AG04450 (cell line): ENCODE measurements at regions not wholly inside any gene's neighbourhood (a gene's known extent, or its start where the extent isn't known, plus 50 kb on each side); places are given as distances from the start of the nearest gene placed in this dataset.

Source experiments
- CTCF ChIA-PET: fragments of 300-600, 350-600 bp; formaldehyde crosslinking; extraction: SDS; loops from one replicate; lab custom pipeline; 2022; ENCODE audit warnings: antibody characterized with exemption, inconsistent platforms; lab: Charles Lee
- POLR2A ChIA-PET: fragments of 350-600 bp; formaldehyde crosslinking; extraction: SDS; loops from one replicate; lab custom pipeline; 2021; ENCODE audit warnings: antibody characterized with exemption, inconsistent platforms; lab: Yijun Ruan, JAX
- DNase-seq: peaks from one replicate; pipeline ENCODE4 v3.0.0-alpha.2; 2011; ENCODE audit warnings: low read depth, low spot score
- H3K27ac ChIP-seq: one replicate; pipeline ENCODE4 v1.5.1; 2012; ENCODE audit warnings: low read depth, low read length, control low read depth
- H3K27me3 ChIP-seq: one replicate; pipeline ENCODE4 v1.6.0; 2012; ENCODE audit warnings: low read length; ENCODE audit not compliant: control insufficient read depth, insufficient read depth
- H3K4me3 ChIP-seq: 2 replicates; pipeline ENCODE4 v1.5.1; 2011; ENCODE audit warnings: mild to moderate bottlenecking, low read depth, low read length, control low read depth
- H3K9me3 ChIP-seq: 2 replicates; pipeline ENCODE4 v1.5.1; 2012; ENCODE audit warnings: low read length; ENCODE audit not compliant: control insufficient read depth, insufficient read depth
- CTCF ChIP-seq: IDR thresholded peaks from 2 replicates; pipeline ENCODE4 v1.5.1; 2011; ENCODE audit warnings: low read depth, low read length, control low read depth, inconsistent platforms

DNA sequence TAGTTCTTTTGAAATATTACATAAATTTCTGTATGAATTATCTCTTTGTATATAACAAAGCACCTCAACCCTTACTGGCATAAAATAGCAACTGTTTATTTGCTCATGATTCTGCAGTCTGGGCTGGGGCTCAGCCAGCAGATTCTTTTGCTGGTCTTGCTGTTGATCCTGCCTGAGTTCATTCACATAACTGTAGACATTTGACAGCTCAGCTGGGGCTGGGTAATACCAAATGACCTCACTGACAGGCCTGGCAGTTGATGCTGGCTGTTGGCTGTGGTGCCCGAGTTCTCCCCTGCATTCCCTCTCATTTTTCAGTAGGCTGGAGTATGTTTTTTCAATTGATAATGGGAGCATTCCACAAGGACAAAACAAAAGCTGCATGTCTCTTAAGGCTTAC lies 449.9 kb upstream of the GOLIM4 start:
- Histone ChIP-seq H3K9me3 (no peaks in the 10 kb centered on the region), H3K27me3 (no peaks in the 10 kb centered on the region), H3K4me3 (no peak overlapping the region), H3K27ac (no peak overlapping the region)
- no peak for DNase-seq
- TF ChIP-seq CTCF = no peak
- ChIA-PET POLR2A (no interaction called here), CTCF (interaction anchor here (0.6 to 1.0 kb wide), 2 partner anchors 12 to 334 kb away, joined by 3 to 4 read pairs; no protein-coding TSS in a partner anchor)

GRCh38 chr3:168544097-168544957 lies 448.6 kb upstream of the GOLIM4 start:
- Histone ChIP-seq H3K4me3 (no peak overlapping the region), H3K9me3 (no peaks in the 10 kb centered on the region), H3K27me3 (no peaks in the 10 kb centered on the region), H3K27ac (no peak overlapping the region)
- CTCF ChIA-PET = interaction anchor here (0.6 to 1.9 kb wide), 4 partner anchors 9 to 333 kb away, joined by 3 to 5 read pairs (median 4); no protein-coding TSS in a partner anchor
- DNase-seq = no peak
- POLR2A ChIA-PET = no interaction called here
- TF ChIP-seq CTCF = peak; percentile 33; the same call in 1 of the 2 replicates

GRCh38 chr3:168540726-168541125 lies 445.0 kb upstream of the GOLIM4 start:
- H3K27ac ChIP-seq = no peak overlapping the region

GRCh38 chr3:168539909-168540308 lies 444.2 kb upstream of the GOLIM4 start:
- no peak for DNase-seq
- POLR2A ChIA-PET = no interaction called here
- Histone ChIP-seq H3K27ac (no peak overlapping the region), H3K9me3 (no peaks in the 10 kb centered on the region), H3K4me3 (no peak overlapping the region), H3K27me3 (no peaks in the 10 kb centered on the region)
- TF ChIP-seq CTCF = no peak
- CTCF ChIA-PET = interaction anchor here (0.5 kb wide), 1 partner anchor 70 kb away, joined by 5 read pairs; no protein-coding TSS in a partner anchor

More at GRCh38 chr3:168540726-168541125, 445.0 kb upstream of the GOLIM4 start:
- no peak for TF ChIP-seq CTCF
- H3K27me3 ChIP-seq = no peaks in the 10 kb centered on the region
- no peaks in the 10 kb centered on the region for H3K9me3 ChIP-seq
- POLR2A ChIA-PET = no interaction called here
- no peak for DNase-seq
- no peak overlapping the region for H3K4me3 ChIP-seq
- CTCF ChIA-PET = no interaction called here

DNA sequence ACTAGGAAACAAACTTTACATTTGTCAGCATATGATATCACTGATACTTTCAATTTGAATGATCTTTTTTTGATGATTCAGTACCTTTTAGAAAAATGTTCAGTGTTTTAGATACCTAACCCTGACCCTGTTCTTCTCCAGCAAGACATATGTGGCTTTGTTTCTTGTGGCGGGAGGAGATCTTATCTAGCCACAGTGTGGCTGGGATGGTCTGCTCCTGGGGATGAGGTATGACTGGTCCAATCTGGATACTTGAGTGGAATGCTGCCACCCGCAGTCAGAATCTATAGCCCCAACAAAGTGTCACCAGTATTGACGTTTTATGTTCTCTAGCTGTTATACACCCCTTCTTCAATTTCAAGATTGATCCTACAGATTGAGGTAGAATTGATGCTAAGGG lies 439.0 kb upstream of the GOLIM4 start:
- CTCF ChIA-PET = no interaction called here
- POLR2A ChIA-PET = no interaction called here

More for the DNA sequence above, 439.0 kb upstream of the GOLIM4 start:
- no peaks in the 10 kb centered on the region for H3K9me3 ChIP-seq
- no peak overlapping the region for H3K27ac ChIP-seq
- DNase-seq = no peak
- no peak overlapping the region for H3K4me3 ChIP-seq
- H3K27me3 ChIP-seq = no peaks in the 10 kb centered on the region
- TF ChIP-seq CTCF = no peak
